Body of pancreas (tissue), 4 donors: ENCODE measurements at regions not wholly inside any gene's neighbourhood (a gene's known extent, or its start where the extent isn't known, plus 50 kb on each side); places are given as distances from the start of the nearest gene placed in this dataset.

ENCODE experiments used
- POLR2A ChIP-seq, 3 donors: fragments of 450-650 bp; IDR thresholded peaks; one replicate each; pipeline ENCODE4 v1.6.1; 2016; ENCODE audit warnings: antibody characterized with exemption in 3 of 3, mild to moderate bottlenecking in 2 of 3
- TF ChIP-seq, protein P1 (sequence below), 7 experiments: fragments of 450-650 bp in 4 of 7; fragments of 200-600 bp in 3 of 7; sonication (generic) in 3 of 7; IDR thresholded peaks; one replicate each; pipeline ENCODE4 v1.5.1; 2016 to 2019; ENCODE audit warnings: antibody characterized with exemption in 7 of 7

DNA sequence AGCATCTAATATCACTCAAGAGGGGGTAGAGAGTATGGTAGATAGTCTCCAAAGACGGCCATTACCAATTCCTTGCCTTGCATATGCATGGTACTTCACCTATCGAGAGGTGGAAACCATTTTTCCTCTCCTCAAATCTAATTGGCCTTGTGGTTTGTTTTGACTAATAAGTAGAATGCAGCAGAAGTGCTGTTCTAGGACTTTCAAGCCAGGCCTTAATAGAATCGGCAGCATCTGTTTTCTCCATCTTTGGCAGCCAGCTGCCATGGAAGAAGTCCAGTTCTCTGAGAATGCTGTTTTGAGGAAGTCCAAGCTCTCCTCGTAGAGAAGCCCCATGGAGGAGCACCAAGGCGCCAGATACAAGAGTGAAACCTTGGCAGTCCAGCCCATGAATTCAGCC, 59.1 kb upstream of the RASGRP1 start:
- TF ChIP-seq, protein P1, sequence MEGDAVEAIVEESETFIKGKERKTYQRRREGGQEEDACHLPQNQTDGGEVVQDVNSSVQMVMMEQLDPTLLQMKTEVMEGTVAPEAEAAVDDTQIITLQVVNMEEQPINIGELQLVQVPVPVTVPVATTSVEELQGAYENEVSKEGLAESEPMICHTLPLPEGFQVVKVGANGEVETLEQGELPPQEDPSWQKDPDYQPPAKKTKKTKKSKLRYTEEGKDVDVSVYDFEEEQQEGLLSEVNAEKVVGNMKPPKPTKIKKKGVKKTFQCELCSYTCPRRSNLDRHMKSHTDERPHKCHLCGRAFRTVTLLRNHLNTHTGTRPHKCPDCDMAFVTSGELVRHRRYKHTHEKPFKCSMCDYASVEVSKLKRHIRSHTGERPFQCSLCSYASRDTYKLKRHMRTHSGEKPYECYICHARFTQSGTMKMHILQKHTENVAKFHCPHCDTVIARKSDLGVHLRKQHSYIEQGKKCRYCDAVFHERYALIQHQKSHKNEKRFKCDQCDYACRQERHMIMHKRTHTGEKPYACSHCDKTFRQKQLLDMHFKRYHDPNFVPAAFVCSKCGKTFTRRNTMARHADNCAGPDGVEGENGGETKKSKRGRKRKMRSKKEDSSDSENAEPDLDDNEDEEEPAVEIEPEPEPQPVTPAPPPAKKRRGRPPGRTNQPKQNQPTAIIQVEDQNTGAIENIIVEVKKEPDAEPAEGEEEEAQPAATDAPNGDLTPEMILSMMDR (IDR thresholded peaks at IDR 0.05) = no peak
- TF ChIP-seq POLR2A (IDR thresholded peaks at IDR 0.05) = no peak
